C4-2B (cell line): ENCODE measurements at regions not wholly inside any gene's neighbourhood (a gene's known extent, or its start where the extent isn't known, plus 50 kb on each side); places are given as distances from the start of the nearest gene placed in this dataset.

Experiments used
- CTCF ChIP-seq: fragments of 450-650 bp; conservative IDR thresholded peaks from 2 replicates; pipeline ENCODE4 v1.5.1; 2017; ENCODE audit warnings: mild to moderate bottlenecking
- ZFX ChIP-seq: fragments of 450-650 bp; IDR thresholded peaks from 2 replicates; pipeline ENCODE4 v1.6.1; 2017

- TF ChIP-seq CTCF (no peak), ZFX (no peak)
Measured at GRCh38 chr13:61179741-61180140, 235.9 kb downstream of the PCDH20 start.
